ENCODE measurements at regions not wholly inside any gene's neighbourhood (a gene's known extent, or its start where the extent isn't known, plus 50 kb on each side); places are given as distances from the start of the nearest gene placed in this dataset.

DNA sequence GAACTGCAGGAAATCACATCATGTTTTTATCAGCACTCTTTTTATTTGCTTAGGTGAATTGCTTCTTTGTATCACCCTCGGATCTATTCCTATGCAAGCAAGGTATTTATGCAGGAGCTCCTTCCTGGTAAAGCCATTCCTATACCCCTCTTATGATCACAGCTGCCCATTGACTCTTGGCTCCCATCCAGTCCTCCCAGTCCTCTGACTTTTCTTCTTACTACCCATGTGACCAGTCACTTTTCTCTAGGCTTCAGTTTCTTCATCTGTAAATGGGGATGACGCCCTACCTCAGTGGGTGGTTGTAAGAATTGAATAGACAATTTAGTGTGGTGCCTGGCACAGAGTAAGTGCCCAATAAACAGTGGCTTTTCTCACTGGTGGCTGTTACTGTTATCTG is 144.9 kb downstream of the FHIP1A start:
- no peaks in the 10 kb centered on the region for H3K36me3 ChIP-seq (ENCODE audit: control insufficient read depth in 2 of 2, insufficient read depth in 2 of 2, low read length in 1 of 2)
- peaks cover 4 to 6% of the 10 kb centered on the region in 2 donors for H3K9me3 ChIP-seq (ENCODE audit: control insufficient read depth in 2 of 2, insufficient read depth in 1 of 2, low read depth in 1 of 2, low read length in 1 of 2)
- H3K27ac ChIP-seq (ENCODE audit: low read depth in 2 of 2, low read length in 1 of 2), result no peak overlapping the region
- no peaks in the 10 kb centered on the region for H3K4me1 ChIP-seq (ENCODE audit: control insufficient read depth in 2 of 2, insufficient read depth in 2 of 2, low read length in 1 of 2)
- H3K27me3 ChIP-seq (ENCODE audit: control insufficient read depth in 1 of 2, insufficient read depth in 2 of 2, low read length in 2 of 2), result no peaks in the 10 kb centered on the region
- WGBS, 2 donors, result 45 to 62% methylated on average over 2 of the region's 2 CpGs
- H3K4me3 ChIP-seq (ENCODE audit: low read depth in 1 of 2, low read length in 2 of 2), result no peak overlapping the region

DNA sequence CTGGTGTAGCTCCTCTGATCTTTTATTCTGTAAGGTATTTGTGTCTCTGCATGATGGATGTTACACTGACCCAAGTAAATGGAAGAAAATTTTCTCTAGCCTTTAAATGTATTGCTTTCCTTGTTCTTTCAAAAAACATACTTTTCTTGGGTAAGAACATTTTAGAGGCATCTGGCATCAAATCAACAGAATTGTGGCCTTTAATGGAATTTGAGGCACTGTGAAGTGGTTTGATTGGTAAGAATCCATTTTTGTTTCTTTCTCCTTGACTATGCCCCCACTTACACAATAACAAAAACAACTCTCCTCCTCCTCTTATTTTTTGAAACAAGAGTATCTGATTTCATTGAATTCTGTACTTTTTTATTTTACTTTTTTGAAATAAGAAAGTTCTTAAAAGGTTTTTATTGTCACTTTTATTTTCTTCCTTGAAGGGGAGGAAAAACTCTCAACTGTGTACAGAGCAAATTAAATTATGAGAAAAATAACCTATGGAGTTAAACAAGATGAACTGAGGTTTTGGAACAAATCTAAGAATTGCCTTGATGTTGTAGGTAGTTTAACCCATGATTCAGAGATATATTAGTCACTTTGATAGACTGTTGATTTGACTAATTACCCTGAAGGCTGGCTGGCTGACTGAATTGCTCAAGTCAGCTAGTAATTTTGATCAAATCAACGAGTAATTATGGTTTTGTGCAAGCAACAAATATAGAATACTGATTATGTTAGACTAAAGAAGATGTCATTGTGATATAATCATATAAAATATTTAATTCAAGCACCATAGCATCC is 146.4 kb downstream of the FHIP1A start:
- Histone ChIP-seq H3K4me1 (ENCODE audit: control insufficient read depth in 2 of 2, insufficient read depth in 2 of 2, low read length in 1 of 2) (no peaks in the 10 kb centered on the region), H3K9me3 (ENCODE audit: control insufficient read depth in 2 of 2, insufficient read depth in 1 of 2, low read depth in 1 of 2, low read length in 1 of 2) (peaks cover 4% of the 10 kb centered on the region in 2 donors), H3K36me3 (ENCODE audit: control insufficient read depth in 2 of 2, insufficient read depth in 2 of 2, low read length in 1 of 2) (no peaks in the 10 kb centered on the region), H3K27me3 (ENCODE audit: control insufficient read depth in 1 of 2, insufficient read depth in 2 of 2, low read length in 2 of 2) (no peaks in the 10 kb centered on the region), H3K4me3 (ENCODE audit: low read depth in 1 of 2, low read length in 2 of 2) (no peak overlapping the region), H3K27ac (ENCODE audit: low read depth in 2 of 2, low read length in 1 of 2) (no peak overlapping the region)
- WGBS, 2 donors, result 17 to 25% methylated on average over 1 of the region's 1 CpG

DNA sequence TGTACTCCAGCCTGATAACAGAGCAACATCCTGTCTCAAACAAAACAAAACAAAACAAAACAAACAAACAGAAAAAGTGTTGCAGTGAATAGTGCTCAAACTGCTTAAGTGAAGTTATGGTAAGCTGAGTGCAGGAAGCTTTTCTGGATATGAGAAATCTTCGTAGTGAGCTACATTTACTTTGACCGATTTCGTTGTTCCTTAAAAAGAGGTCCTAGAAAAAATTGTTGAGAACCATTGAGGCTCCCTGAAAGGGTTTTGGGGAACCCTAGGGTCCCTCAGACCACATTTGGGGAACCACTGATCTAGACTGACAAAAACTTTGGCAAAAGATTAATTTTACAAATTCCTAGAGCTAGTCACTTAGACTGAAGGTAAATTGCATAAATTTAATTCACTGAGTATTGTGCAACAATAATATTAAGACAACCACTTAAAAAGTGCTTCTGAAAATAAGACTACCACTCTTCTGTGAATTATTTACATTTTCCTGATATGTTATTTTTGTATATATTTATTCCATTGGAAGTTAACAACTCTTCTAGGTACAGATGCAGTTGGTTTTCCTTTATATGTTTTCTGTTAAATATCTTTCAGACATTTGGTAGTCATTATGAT is 149.6 kb downstream of the FHIP1A start:
- WGBS, 2 donors, result 87 to 96% methylated on average over 3 of the region's 3 CpGs
- H3K4me1 ChIP-seq (ENCODE audit: control insufficient read depth in 2 of 2, insufficient read depth in 2 of 2, low read length in 1 of 2), result no peaks in the 10 kb centered on the region
- H3K9me3 ChIP-seq (ENCODE audit: control insufficient read depth in 2 of 2, insufficient read depth in 1 of 2, low read depth in 1 of 2, low read length in 1 of 2), result no peaks in the 10 kb centered on the region
- H3K4me3 ChIP-seq (ENCODE audit: low read depth in 1 of 2, low read length in 2 of 2), result no peak overlapping the region
- no peaks in the 10 kb centered on the region for H3K36me3 ChIP-seq (ENCODE audit: control insufficient read depth in 2 of 2, insufficient read depth in 2 of 2, low read length in 1 of 2)
- H3K27ac ChIP-seq (ENCODE audit: low read depth in 2 of 2, low read length in 1 of 2), result no peak overlapping the region
- H3K27me3 ChIP-seq (ENCODE audit: control insufficient read depth in 1 of 2, insufficient read depth in 2 of 2, low read length in 2 of 2), result no peaks in the 10 kb centered on the region

DNA sequence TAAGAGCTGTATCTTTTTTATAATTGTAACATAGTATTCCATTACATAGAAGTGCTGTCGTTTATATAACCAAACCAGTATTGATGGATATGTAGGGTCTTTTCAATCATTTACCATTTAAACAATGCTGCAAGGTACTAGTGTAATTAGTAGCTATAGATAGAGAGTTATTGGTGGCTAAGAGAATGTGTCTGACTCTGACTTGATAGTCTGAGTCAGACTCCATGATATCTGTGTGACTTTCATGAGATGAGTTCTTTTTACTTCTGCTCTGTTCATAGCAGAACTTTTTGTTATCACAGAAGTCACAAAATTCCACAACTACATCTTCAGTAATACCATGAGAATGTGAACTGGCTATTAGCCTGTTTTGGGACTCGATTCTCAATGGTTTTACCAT is 150.6 kb downstream of the FHIP1A start:
- 79 to 82% methylated on average over 2 of the region's 2 CpGs for WGBS, 2 donors
- Histone ChIP-seq H3K4me3 (ENCODE audit: low read depth in 1 of 2, low read length in 2 of 2) (no peak overlapping the region), H3K27ac (ENCODE audit: low read depth in 2 of 2, low read length in 1 of 2) (no peak overlapping the region), H3K27me3 (ENCODE audit: control insufficient read depth in 1 of 2, insufficient read depth in 2 of 2, low read length in 2 of 2) (no peaks in the 10 kb centered on the region), H3K4me1 (ENCODE audit: control insufficient read depth in 2 of 2, insufficient read depth in 2 of 2, low read length in 1 of 2) (no peaks in the 10 kb centered on the region), H3K36me3 (ENCODE audit: control insufficient read depth in 2 of 2, insufficient read depth in 2 of 2, low read length in 1 of 2) (no peaks in the 10 kb centered on the region), H3K9me3 (ENCODE audit: control insufficient read depth in 2 of 2, insufficient read depth in 1 of 2, low read depth in 1 of 2, low read length in 1 of 2) (no peaks in the 10 kb centered on the region)

DNA sequence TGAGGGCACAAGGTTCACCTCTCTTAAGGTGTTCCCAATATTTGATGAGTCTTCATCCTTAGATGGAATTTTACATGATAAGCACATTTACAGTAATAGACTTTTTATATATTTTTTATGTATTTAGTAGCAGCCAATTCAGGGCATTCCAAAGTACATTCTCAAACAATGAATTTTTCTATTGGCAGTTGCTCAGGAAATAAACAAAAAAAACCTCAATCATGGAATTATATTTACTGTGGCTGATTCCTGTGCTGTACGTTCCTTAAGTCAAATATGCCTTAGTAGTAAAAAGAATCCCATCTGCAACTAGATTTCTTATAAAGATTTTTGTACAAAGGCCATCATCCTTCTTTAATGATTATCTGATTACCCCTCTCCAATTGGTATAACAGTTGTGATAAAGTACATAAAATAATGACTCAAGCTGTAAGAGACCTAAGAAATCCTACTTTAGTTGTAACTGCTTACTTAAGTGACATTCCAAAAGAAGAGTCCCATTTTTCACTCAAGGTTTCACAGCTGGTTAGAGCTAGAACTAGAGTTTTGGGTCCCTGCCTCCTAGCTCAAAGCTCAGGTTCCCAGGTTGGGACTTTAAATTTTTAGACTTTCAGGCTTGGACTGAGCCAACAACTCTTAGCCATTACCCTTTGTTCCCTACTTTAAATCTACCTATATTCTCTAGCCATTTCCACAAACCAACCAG is 152.7 kb downstream of the FHIP1A start:
- no peaks in the 10 kb centered on the region for H3K27me3 ChIP-seq (ENCODE audit: control insufficient read depth in 1 of 2, insufficient read depth in 2 of 2, low read length in 2 of 2)
- no peaks in the 10 kb centered on the region for H3K9me3 ChIP-seq (ENCODE audit: control insufficient read depth in 2 of 2, insufficient read depth in 1 of 2, low read depth in 1 of 2, low read length in 1 of 2)
- no peak overlapping the region for H3K27ac ChIP-seq (ENCODE audit: low read depth in 2 of 2, low read length in 1 of 2)
- H3K4me3 ChIP-seq (ENCODE audit: low read depth in 1 of 2, low read length in 2 of 2), result no peak overlapping the region
- 41 to 42% methylated on average over 1 of the region's 1 CpG for WGBS, 2 donors
- no peaks in the 10 kb centered on the region for H3K4me1 ChIP-seq (ENCODE audit: control insufficient read depth in 2 of 2, insufficient read depth in 2 of 2, low read length in 1 of 2)
- no peaks in the 10 kb centered on the region for H3K36me3 ChIP-seq (ENCODE audit: control insufficient read depth in 2 of 2, insufficient read depth in 2 of 2, low read length in 1 of 2)

DNA sequence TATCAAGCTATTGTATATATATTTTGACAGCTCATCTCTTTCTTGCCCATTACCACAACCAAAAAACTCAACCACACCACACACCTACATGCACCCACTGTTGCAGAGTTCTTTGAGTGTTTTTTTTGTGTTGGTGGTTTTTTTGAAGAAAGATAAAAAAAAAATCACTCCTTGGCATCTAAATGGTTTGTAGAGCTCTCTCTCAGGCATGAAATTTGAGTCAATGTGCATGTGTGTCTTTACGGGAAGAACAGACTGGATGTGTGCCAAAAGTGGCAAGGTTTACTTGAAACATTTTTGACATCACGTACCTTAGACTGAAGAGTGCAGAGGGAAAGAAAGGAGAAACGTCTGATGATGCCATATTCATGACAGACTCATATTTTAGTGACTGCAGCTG is 154.2 kb downstream of the FHIP1A start:
- no peak overlapping the region for H3K27ac ChIP-seq (ENCODE audit: low read depth in 2 of 2, low read length in 1 of 2)
- H3K36me3 ChIP-seq (ENCODE audit: control insufficient read depth in 2 of 2, insufficient read depth in 2 of 2, low read length in 1 of 2), result no peaks in the 10 kb centered on the region
- no peaks in the 10 kb centered on the region for H3K4me1 ChIP-seq (ENCODE audit: control insufficient read depth in 2 of 2, insufficient read depth in 2 of 2, low read length in 1 of 2)
- H3K9me3 ChIP-seq (ENCODE audit: control insufficient read depth in 2 of 2, insufficient read depth in 1 of 2, low read depth in 1 of 2, low read length in 1 of 2), result no peaks in the 10 kb centered on the region
- H3K27me3 ChIP-seq (ENCODE audit: control insufficient read depth in 1 of 2, insufficient read depth in 2 of 2, low read length in 2 of 2), result no peaks in the 10 kb centered on the region
- WGBS, 2 donors, result 12 to 16% methylated on average over 3 of the region's 3 CpGs
- H3K4me3 ChIP-seq (ENCODE audit: low read depth in 1 of 2, low read length in 2 of 2), result no peak overlapping the region

DNA sequence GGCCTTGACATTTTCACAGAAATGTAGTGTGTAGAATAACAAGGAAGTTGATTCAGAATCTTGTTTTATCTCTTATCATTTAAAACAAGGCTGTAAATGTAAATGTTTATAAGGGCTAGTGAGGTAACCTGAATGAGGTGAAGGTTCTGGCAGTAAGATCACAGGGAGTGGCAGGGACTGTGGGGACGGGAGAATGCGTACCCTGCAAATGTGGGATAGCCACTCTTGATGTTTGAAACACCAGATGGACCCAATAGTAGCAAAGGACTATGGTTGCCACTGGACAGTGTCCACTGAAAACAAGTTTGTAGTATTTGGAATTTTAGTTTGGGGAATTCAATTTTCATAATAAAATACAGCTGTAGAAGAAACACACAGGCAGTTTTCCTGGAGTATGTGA is 155.3 kb downstream of the FHIP1A start:
- H3K27ac ChIP-seq (ENCODE audit: low read depth in 2 of 2, low read length in 1 of 2), result no peak overlapping the region
- H3K27me3 ChIP-seq (ENCODE audit: control insufficient read depth in 1 of 2, insufficient read depth in 2 of 2, low read length in 2 of 2), result no peaks in the 10 kb centered on the region
- H3K36me3 ChIP-seq (ENCODE audit: control insufficient read depth in 2 of 2, insufficient read depth in 2 of 2, low read length in 1 of 2), result no peaks in the 10 kb centered on the region
- H3K4me3 ChIP-seq (ENCODE audit: low read depth in 1 of 2, low read length in 2 of 2), result no peak overlapping the region
- WGBS, 2 donors, result 61 to 90% methylated on average over 2 of the region's 2 CpGs
- no peaks in the 10 kb centered on the region for H3K4me1 ChIP-seq (ENCODE audit: control insufficient read depth in 2 of 2, insufficient read depth in 2 of 2, low read length in 1 of 2)
- H3K9me3 ChIP-seq (ENCODE audit: control insufficient read depth in 2 of 2, insufficient read depth in 1 of 2, low read depth in 1 of 2, low read length in 1 of 2), result no peaks in the 10 kb centered on the region

DNA sequence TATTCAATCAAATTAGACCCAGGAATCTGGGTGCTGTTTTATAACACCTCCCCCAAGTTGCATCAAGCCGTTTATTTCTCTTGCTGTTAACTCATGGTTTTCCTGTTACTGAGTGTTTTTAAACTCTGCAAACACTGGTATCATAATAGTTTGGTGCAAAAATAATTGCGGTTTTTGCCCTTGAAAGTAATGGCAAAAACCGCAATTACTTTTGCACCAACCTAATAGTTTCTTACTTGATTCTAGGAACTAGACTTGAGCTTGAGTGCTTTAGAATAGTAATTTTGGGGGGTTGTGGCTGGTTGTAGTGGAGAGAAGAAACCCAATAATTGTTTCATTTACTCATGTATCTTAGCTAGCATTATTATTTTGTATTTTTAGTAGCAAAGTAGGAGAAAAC is 156.6 kb downstream of the FHIP1A start:
- WGBS, 2 donors, result 67 to 86% methylated on average over 3 of the region's 3 CpGs
- no peak overlapping the region for H3K27ac ChIP-seq (ENCODE audit: low read depth in 2 of 2, low read length in 1 of 2)
- H3K4me1 ChIP-seq (ENCODE audit: control insufficient read depth in 2 of 2, insufficient read depth in 2 of 2, low read length in 1 of 2), result no peaks in the 10 kb centered on the region
- H3K9me3 ChIP-seq (ENCODE audit: control insufficient read depth in 2 of 2, insufficient read depth in 1 of 2, low read depth in 1 of 2, low read length in 1 of 2), result no peaks in the 10 kb centered on the region
- no peaks in the 10 kb centered on the region for H3K36me3 ChIP-seq (ENCODE audit: control insufficient read depth in 2 of 2, insufficient read depth in 2 of 2, low read length in 1 of 2)
- H3K4me3 ChIP-seq (ENCODE audit: low read depth in 1 of 2, low read length in 2 of 2), result no peak overlapping the region
- H3K27me3 ChIP-seq (ENCODE audit: control insufficient read depth in 1 of 2, insufficient read depth in 2 of 2, low read length in 2 of 2), result no peaks in the 10 kb centered on the region

DNA sequence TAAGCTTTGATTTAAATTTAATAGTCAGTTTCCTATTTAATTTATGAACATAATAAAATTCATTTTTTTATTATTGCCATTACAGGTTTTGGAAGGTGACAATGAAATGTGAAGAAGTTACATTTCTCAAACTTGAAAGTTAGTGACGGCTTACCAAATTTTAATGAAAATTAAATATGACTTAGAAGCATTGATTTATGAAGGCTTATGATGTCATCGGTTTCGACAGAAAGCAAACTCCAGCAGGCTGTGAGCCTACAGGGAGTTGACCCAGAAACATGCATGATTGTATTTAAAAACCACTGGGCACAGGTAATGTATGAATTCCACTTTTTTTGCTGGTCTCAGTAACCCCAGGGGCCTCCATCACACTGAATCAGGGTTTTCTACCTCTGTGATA is 157.1 kb downstream of the FHIP1A start:
- no peaks in the 10 kb centered on the region for H3K36me3 ChIP-seq (ENCODE audit: control insufficient read depth in 2 of 2, insufficient read depth in 2 of 2, low read length in 1 of 2)
- H3K4me1 ChIP-seq (ENCODE audit: control insufficient read depth in 2 of 2, insufficient read depth in 2 of 2, low read length in 1 of 2), result no peaks in the 10 kb centered on the region
- no peaks in the 10 kb centered on the region for H3K9me3 ChIP-seq (ENCODE audit: control insufficient read depth in 2 of 2, insufficient read depth in 1 of 2, low read depth in 1 of 2, low read length in 1 of 2)
- WGBS, 2 donors, result 88 to 93% methylated on average over 3 of the region's 3 CpGs
- H3K27ac ChIP-seq (ENCODE audit: low read depth in 2 of 2, low read length in 1 of 2), result no peak overlapping the region
- no peaks in the 10 kb centered on the region for H3K27me3 ChIP-seq (ENCODE audit: control insufficient read depth in 1 of 2, insufficient read depth in 2 of 2, low read length in 2 of 2)
- no peak overlapping the region for H3K4me3 ChIP-seq (ENCODE audit: low read depth in 1 of 2, low read length in 2 of 2)
